ENCODE measurements at regions not wholly inside any gene's neighbourhood (a gene's known extent, or its start where the extent isn't known, plus 50 kb on each side); places are given as distances from the start of the nearest gene placed in this dataset.
"Not testable (repeated sequence)": the region's sequence is repeated elsewhere in the genome, so short reads cannot be mapped to it uniquely, and the experiment has no call there.

- TF ChIP-seq CTCF, POLR2A (IDR thresholded peaks at IDR 0.05): not testable (repeated sequence)
These were observed 196.8 kb downstream of the CCNG2 start for GRCh38 chr4:77353724-77354315.

Data from vagina (tissue), 2 donors.